ENCODE measurements at regions not wholly inside any gene's neighbourhood (a gene's known extent, or its start where the extent isn't known, plus 50 kb on each side); places are given as distances from the start of the nearest gene placed in this dataset.

DNA sequence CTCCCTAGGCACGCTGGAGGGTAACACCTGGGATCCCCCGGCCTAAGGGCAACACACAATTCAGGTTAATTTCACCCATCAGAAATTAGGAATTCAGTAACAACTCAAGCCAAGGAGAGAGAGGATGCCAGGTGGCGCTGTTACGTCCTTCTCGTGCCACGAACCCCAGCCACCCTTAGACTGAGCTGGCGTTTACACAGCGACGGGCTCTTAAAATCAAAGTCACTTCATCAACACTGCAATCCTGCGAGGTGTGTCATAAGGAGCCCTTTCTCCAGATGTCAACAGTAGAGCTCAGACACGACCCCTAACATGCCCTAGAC is 110.6 kb upstream of the TMEM132D start:
- Histone ChIP-seq H3K4me1 (ENCODE audit: control insufficient read depth in 2 of 2, insufficient read depth in 2 of 2, low read length in 1 of 2) (no peaks in the 10 kb centered on the region), H3K27ac (ENCODE audit: low read depth in 2 of 2, low read length in 1 of 2) (no peak overlapping the region), H3K36me3 (ENCODE audit: control insufficient read depth in 2 of 2, insufficient read depth in 2 of 2, low read length in 1 of 2) (no peaks in the 10 kb centered on the region), H3K27me3 (ENCODE audit: control insufficient read depth in 1 of 2, insufficient read depth in 2 of 2, low read length in 2 of 2) (no peaks in the 10 kb centered on the region), H3K4me3 (ENCODE audit: low read depth in 1 of 2, low read length in 2 of 2) (no peak overlapping the region), H3K9me3 (ENCODE audit: control insufficient read depth in 2 of 2, insufficient read depth in 1 of 2, low read depth in 1 of 2, low read length in 1 of 2) (no peaks in the 10 kb centered on the region)
- WGBS, 2 donors, result 7 to 11% methylated on average over 11 of the region's 11 CpGs

DNA sequence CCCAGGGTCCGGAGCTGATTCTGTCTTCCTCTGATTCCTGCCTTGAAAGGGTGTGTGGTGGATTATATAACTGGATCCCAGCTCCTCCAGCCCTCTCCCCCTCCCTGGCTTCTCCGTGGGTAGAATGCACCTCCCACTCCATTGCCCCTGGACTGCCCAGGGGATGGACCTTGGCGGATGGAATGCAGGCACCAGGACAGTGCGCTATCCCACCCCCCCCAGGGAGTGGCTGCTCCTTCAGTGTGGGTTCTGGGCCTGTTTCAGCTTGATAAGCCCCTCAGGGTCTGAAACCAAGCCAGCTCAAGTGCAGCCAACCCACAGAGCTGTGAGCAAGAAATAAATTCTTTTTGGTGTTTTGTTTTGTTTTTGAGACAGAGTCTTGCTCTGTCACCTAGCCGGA is 112.4 kb upstream of the TMEM132D start:
- H3K27me3 ChIP-seq (ENCODE audit: control insufficient read depth in 1 of 2, insufficient read depth in 2 of 2, low read length in 2 of 2), result no peaks in the 10 kb centered on the region
- no peak overlapping the region for H3K27ac ChIP-seq (ENCODE audit: low read depth in 2 of 2, low read length in 1 of 2)
- no peak overlapping the region for H3K4me3 ChIP-seq (ENCODE audit: low read depth in 1 of 2, low read length in 2 of 2)
- WGBS, 2 donors, result 46 to 57% methylated on average over 5 of the region's 5 CpGs
- no peaks in the 10 kb centered on the region for H3K4me1 ChIP-seq (ENCODE audit: control insufficient read depth in 2 of 2, insufficient read depth in 2 of 2, low read length in 1 of 2)
- no peaks in the 10 kb centered on the region for H3K36me3 ChIP-seq (ENCODE audit: control insufficient read depth in 2 of 2, insufficient read depth in 2 of 2, low read length in 1 of 2)
- no peaks in the 10 kb centered on the region for H3K9me3 ChIP-seq (ENCODE audit: control insufficient read depth in 2 of 2, insufficient read depth in 1 of 2, low read depth in 1 of 2, low read length in 1 of 2)

DNA sequence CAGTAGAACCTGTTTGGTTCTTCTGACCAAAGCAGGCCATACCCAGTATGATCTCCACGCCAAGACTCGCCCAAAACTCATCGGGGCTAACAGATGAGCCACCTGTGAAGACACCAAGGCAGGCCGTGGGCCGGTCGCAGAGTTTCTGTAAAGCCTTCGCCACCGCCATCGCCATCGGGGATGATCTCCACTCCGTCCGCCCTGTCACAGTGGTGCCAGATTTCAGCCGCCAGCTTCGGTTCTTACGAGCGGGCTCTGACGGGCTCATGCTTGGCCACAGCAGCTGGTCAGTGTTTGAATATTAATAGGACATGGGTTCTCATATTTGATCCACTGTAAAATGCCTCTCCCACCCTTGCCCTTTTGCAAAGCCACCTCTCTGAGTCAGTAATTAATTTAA is 113.2 kb upstream of the TMEM132D start:
- WGBS, 2 donors, result 82 to 92% methylated on average over 17 of the region's 17 CpGs
- H3K27me3 ChIP-seq (ENCODE audit: control insufficient read depth in 1 of 2, insufficient read depth in 2 of 2, low read length in 2 of 2), result no peaks in the 10 kb centered on the region
- no peak overlapping the region for H3K4me3 ChIP-seq (ENCODE audit: low read depth in 1 of 2, low read length in 2 of 2)
- no peaks in the 10 kb centered on the region for H3K9me3 ChIP-seq (ENCODE audit: control insufficient read depth in 2 of 2, insufficient read depth in 1 of 2, low read depth in 1 of 2, low read length in 1 of 2)
- no peaks in the 10 kb centered on the region for H3K4me1 ChIP-seq (ENCODE audit: control insufficient read depth in 2 of 2, insufficient read depth in 2 of 2, low read length in 1 of 2)
- H3K36me3 ChIP-seq (ENCODE audit: control insufficient read depth in 2 of 2, insufficient read depth in 2 of 2, low read length in 1 of 2), result no peaks in the 10 kb centered on the region
- no peak overlapping the region for H3K27ac ChIP-seq (ENCODE audit: low read depth in 2 of 2, low read length in 1 of 2)

GRCh38 chr12:130017591-130018449 is 114.0 kb upstream of the TMEM132D start:
- H3K4me1 ChIP-seq (ENCODE audit: control insufficient read depth in 2 of 2, insufficient read depth in 2 of 2, low read length in 1 of 2), result no peaks in the 10 kb centered on the region
- no peaks in the 10 kb centered on the region for H3K36me3 ChIP-seq (ENCODE audit: control insufficient read depth in 2 of 2, insufficient read depth in 2 of 2, low read length in 1 of 2)
- H3K9me3 ChIP-seq (ENCODE audit: control insufficient read depth in 2 of 2, insufficient read depth in 1 of 2, low read depth in 1 of 2, low read length in 1 of 2), result no peaks in the 10 kb centered on the region
- no peak overlapping the region for H3K4me3 ChIP-seq (ENCODE audit: low read depth in 1 of 2, low read length in 2 of 2)
- H3K27ac ChIP-seq (ENCODE audit: low read depth in 2 of 2, low read length in 1 of 2), result no peak overlapping the region
- H3K27me3 ChIP-seq (ENCODE audit: control insufficient read depth in 1 of 2, insufficient read depth in 2 of 2, low read length in 2 of 2), result no peaks in the 10 kb centered on the region
- 25 to 40% methylated on average over 34 of the region's 34 CpGs for WGBS, 2 donors

DNA sequence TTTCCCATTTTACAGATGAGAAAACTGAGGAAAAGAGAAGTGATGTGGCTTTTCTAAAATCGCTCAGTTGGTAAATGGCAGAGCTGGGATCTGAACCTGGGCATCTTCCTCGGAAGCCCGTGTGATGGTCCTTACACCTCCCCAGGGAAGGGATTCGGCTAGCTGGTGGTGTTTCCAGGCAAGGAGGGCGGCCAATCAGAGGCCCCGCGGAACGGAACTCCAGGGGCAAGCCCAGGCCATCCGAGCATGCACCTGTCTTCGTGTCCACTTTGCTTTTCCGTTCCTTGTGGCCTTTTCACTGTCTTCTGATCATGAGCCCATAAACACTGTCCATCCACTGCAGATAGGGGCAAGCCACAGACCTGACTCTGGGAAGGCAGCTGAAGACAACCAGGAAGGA is 114.8 kb upstream of the TMEM132D start:
- no peaks in the 10 kb centered on the region for H3K9me3 ChIP-seq (ENCODE audit: control insufficient read depth in 2 of 2, insufficient read depth in 1 of 2, low read depth in 1 of 2, low read length in 1 of 2)
- H3K36me3 ChIP-seq (ENCODE audit: control insufficient read depth in 2 of 2, insufficient read depth in 2 of 2, low read length in 1 of 2), result no peaks in the 10 kb centered on the region
- 86 to 91% methylated on average over 11 of the region's 11 CpGs for WGBS, 2 donors
- no peak overlapping the region for H3K27ac ChIP-seq (ENCODE audit: low read depth in 2 of 2, low read length in 1 of 2)
- H3K4me1 ChIP-seq (ENCODE audit: control insufficient read depth in 2 of 2, insufficient read depth in 2 of 2, low read length in 1 of 2), result no peaks in the 10 kb centered on the region
- H3K4me3 ChIP-seq (ENCODE audit: low read depth in 1 of 2, low read length in 2 of 2), result no peak overlapping the region
- no peaks in the 10 kb centered on the region for H3K27me3 ChIP-seq (ENCODE audit: control insufficient read depth in 1 of 2, insufficient read depth in 2 of 2, low read length in 2 of 2)

DNA sequence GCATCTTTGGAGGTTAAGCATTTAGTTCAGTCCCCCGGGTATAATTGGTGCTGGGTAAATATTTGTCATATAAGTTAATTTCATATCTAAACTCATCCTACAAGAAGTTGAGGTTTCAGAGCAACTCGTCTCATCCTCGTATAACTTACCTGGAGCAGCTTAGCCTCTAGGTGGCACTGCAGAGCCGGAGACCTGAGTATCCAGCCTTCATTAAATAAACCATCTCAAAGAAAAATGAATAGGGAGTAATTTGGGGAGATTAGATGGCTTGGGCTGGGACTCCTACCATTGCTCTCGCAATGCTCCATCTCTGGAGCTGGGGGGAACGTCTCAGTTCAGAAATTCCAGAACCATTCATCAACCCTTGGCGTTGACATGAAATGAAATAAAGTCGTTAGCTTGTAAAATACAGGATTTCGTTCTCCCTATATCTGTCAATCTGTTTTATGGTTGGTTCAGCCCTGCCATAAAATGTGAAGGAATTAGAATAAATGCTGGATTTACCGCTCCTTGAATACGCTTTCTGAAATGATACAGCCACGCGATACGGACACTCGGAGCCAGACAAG is 122.9 kb upstream of the TMEM132D start:
- Histone ChIP-seq H3K36me3 (ENCODE audit: control insufficient read depth in 2 of 2, insufficient read depth in 2 of 2, low read length in 1 of 2) (no peaks in the 10 kb centered on the region), H3K4me3 (ENCODE audit: low read depth in 1 of 2, low read length in 2 of 2) (no peak overlapping the region)

DNA sequence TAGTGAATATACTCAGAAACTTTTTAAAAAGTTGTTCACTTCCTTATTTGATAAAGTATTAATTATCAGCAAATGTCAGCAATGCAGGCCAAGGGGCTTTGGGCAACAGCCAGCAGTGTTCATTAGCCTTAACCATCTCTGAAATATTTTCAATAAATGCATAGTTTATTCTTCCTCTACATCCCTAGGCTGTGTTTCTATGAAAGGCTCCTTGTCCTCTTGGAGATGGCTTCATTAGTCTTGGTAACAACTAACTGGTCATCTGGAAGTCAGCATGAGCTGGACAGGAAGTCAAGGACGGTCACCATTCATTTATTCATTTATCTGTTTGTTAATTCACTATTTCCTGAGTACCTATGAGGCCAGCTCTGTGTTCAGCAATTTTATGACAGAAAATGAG is 124.0 kb upstream of the TMEM132D start:
- Histone ChIP-seq H3K9me3 (ENCODE audit: control insufficient read depth in 2 of 2, insufficient read depth in 1 of 2, low read depth in 1 of 2, low read length in 1 of 2) (no peaks in the 10 kb centered on the region), H3K27ac (ENCODE audit: low read depth in 2 of 2, low read length in 1 of 2) (no peak overlapping the region), H3K36me3 (ENCODE audit: control insufficient read depth in 2 of 2, insufficient read depth in 2 of 2, low read length in 1 of 2) (no peaks in the 10 kb centered on the region), H3K27me3 (ENCODE audit: control insufficient read depth in 1 of 2, insufficient read depth in 2 of 2, low read length in 2 of 2) (no peaks in the 10 kb centered on the region), H3K4me3 (ENCODE audit: low read depth in 1 of 2, low read length in 2 of 2) (no peak overlapping the region), H3K4me1 (ENCODE audit: control insufficient read depth in 2 of 2, insufficient read depth in 2 of 2, low read length in 1 of 2) (no peaks in the 10 kb centered on the region)
- WGBS, 2 donors, result 29 to 47% methylated on average over 1 of the region's 1 CpG

More for the DNA sequence above, 122.9 kb upstream of the TMEM132D start:
- 55 to 57% methylated on average over 15 of the region's 15 CpGs for WGBS, 2 donors
- no peaks in the 10 kb centered on the region for H3K4me1 ChIP-seq (ENCODE audit: control insufficient read depth in 2 of 2, insufficient read depth in 2 of 2, low read length in 1 of 2)
- no peaks in the 10 kb centered on the region for H3K9me3 ChIP-seq (ENCODE audit: control insufficient read depth in 2 of 2, insufficient read depth in 1 of 2, low read depth in 1 of 2, low read length in 1 of 2)
- no peak overlapping the region for H3K27ac ChIP-seq (ENCODE audit: low read depth in 2 of 2, low read length in 1 of 2)
- H3K27me3 ChIP-seq (ENCODE audit: control insufficient read depth in 1 of 2, insufficient read depth in 2 of 2, low read length in 2 of 2), result no peaks in the 10 kb centered on the region

GRCh38 chr12:130029151-130029550 is 125.3 kb upstream of the TMEM132D start:
- WGBS, 2 donors, result 82 to 86% methylated on average over 13 of the region's 13 CpGs
- no peak overlapping the region for H3K4me3 ChIP-seq (ENCODE audit: low read depth in 1 of 2, low read length in 2 of 2)
- no peaks in the 10 kb centered on the region for H3K36me3 ChIP-seq (ENCODE audit: control insufficient read depth in 2 of 2, insufficient read depth in 2 of 2, low read length in 1 of 2)
- H3K4me1 ChIP-seq (ENCODE audit: control insufficient read depth in 2 of 2, insufficient read depth in 2 of 2, low read length in 1 of 2), result no peaks in the 10 kb centered on the region
- no peaks in the 10 kb centered on the region for H3K9me3 ChIP-seq (ENCODE audit: control insufficient read depth in 2 of 2, insufficient read depth in 1 of 2, low read depth in 1 of 2, low read length in 1 of 2)
- no peaks in the 10 kb centered on the region for H3K27me3 ChIP-seq (ENCODE audit: control insufficient read depth in 1 of 2, insufficient read depth in 2 of 2, low read length in 2 of 2)
- H3K27ac ChIP-seq (ENCODE audit: low read depth in 2 of 2, low read length in 1 of 2), result no peak overlapping the region

DNA sequence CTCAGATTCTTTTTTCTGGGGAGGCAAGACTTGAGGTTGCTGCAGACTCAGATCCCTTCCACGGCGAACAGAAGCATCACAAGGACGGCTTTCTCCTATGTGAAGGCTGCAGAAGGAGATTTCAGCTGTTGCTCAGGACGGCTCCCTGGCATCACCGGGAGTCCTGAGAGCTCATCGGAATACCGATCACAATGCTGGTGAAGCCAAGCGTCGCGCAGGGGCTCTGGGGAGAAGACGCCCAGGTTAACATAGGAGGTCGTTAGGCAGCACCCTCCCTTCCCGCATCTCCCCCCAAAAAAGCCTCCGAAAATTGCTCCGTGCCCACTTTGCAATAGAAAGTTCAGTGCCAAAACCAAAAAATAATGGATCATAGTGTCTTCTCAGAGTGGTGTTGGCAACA is 127.2 kb upstream of the TMEM132D start:
- no peaks in the 10 kb centered on the region for H3K9me3 ChIP-seq (ENCODE audit: control insufficient read depth in 2 of 2, insufficient read depth in 1 of 2, low read depth in 1 of 2, low read length in 1 of 2)
- H3K27ac ChIP-seq (ENCODE audit: low read depth in 2 of 2, low read length in 1 of 2), result no peak overlapping the region
- WGBS, 2 donors, result 79 to 80% methylated on average over 15 of the region's 15 CpGs
- no peaks in the 10 kb centered on the region for H3K4me1 ChIP-seq (ENCODE audit: control insufficient read depth in 2 of 2, insufficient read depth in 2 of 2, low read length in 1 of 2)
- no peaks in the 10 kb centered on the region for H3K27me3 ChIP-seq (ENCODE audit: control insufficient read depth in 1 of 2, insufficient read depth in 2 of 2, low read length in 2 of 2)
- no peak overlapping the region for H3K4me3 ChIP-seq (ENCODE audit: low read depth in 1 of 2, low read length in 2 of 2)
- no peaks in the 10 kb centered on the region for H3K36me3 ChIP-seq (ENCODE audit: control insufficient read depth in 2 of 2, insufficient read depth in 2 of 2, low read length in 1 of 2)

Measured in esophagus (tissue), 2 donors.